Skeletal muscle satellite cell (primary cell): ENCODE measurements at regions not wholly inside any gene's neighbourhood (a gene's known extent, or its start where the extent isn't known, plus 50 kb on each side); places are given as distances from the start of the nearest gene placed in this dataset.

Experiments used
- H3K27me3 ChIP-seq: 2 replicates; pipeline ENCODE4 v1.7.0; 2013; ENCODE audit warnings: low read length; ENCODE audit not compliant: control insufficient read depth, insufficient read depth
- H3K36me3 ChIP-seq: 2 replicates; pipeline ENCODE4 v1.7.0; 2013; ENCODE audit warnings: mild to moderate bottlenecking, control low read depth, low read length; ENCODE audit not compliant: insufficient read depth
- H3K4me1 ChIP-seq: 2 replicates; pipeline ENCODE4 v1.7.0; 2013; ENCODE audit warnings: low read length; ENCODE audit not compliant: control insufficient read depth, insufficient read depth
- H3K4me2 ChIP-seq: 2 replicates; pipeline ENCODE4 v1.7.0; 2013; ENCODE audit warnings: mild to moderate bottlenecking, low read length
- H3K4me3 ChIP-seq: 2 replicates; pipeline ENCODE4 v1.7.0; 2013; ENCODE audit warnings: low read length
- H3K9ac ChIP-seq: 2 replicates; pipeline ENCODE4 v1.7.0; 2013; ENCODE audit warnings: mild to moderate bottlenecking, low read depth, low read length, moderate library complexity
- H3K9me3 ChIP-seq: replicated peaks from 2 replicates; pipeline ENCODE4 v1.7.0; 2013; ENCODE audit warnings: mild to moderate bottlenecking, control low read depth, low read length

DNA sequence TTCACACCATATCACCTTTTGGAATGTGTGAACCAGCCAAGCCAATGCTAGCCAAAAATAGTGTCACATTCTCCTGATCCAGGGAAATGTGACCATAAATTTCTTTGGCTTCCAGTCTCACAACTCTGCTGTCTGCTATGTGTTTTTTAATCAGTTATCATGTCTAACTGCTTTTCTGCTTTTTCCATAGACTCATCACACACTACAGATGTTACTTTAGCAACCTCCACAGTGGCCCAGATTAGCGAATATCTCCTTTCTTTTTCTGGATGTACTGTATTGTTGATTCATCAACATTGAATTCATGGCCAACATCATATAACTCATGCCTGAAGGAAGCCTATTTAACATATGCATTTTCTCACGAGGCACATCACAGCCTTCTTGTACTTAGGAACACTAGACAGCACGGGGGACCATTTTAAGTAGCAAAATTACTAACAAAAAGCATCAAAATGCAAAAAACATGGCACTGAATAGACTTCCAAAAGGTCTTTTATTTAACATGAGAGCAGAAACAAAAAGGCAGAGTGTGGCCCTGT, 73.1 kb upstream of the POU2AF2 start:
- Histone ChIP-seq H3K36me3 (no peaks in the 10 kb centered on the region), H3K4me3 (no peak overlapping the region), H3K9ac (no peak overlapping the region), H3K9me3 (no peaks in the 10 kb centered on the region), H3K4me1 (no peaks in the 10 kb centered on the region), H3K4me2 (no peak overlapping the region), H3K27me3 (no peaks in the 10 kb centered on the region)

DNA sequence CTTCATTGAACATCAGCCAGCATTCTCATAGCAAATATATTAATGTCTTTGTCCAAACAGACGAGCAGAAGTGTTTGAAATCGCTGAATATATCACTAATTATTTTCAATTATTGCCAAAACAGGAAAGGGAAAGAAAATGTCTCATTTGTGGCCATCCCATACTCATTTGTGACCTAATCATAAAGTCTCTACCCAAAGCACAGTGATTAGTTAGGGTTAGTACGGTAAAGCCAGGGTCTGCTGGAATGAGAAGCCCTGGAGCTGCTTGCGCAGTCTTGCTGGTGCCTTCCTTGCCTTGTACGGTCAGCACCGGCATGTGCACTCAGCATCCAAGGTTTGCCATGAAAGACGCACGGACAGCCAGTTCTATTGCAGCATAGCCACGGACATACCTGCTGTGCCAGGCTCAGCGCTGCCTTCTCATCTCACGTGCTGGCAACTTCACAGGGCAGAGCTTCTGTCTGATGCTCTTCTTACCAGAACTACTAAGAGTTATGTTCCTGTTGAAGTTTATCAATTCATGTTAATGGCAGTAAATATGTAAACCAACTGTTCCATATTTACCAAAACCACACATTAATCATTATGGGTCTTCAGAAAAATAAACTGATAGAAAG, 74.7 kb upstream of the POU2AF2 start:
- Histone ChIP-seq H3K4me2 (no peak overlapping the region), H3K36me3 (no peaks in the 10 kb centered on the region), H3K4me3 (no peak overlapping the region), H3K27me3 (no peaks in the 10 kb centered on the region), H3K4me1 (no peaks in the 10 kb centered on the region), H3K9ac (no peak overlapping the region), H3K9me3 (no peaks in the 10 kb centered on the region)

- no peak overlapping the region for H3K4me3 ChIP-seq
- H3K4me2 ChIP-seq = no peak overlapping the region
- no peaks in the 10 kb centered on the region for H3K27me3 ChIP-seq
- no peak overlapping the region for H3K9ac ChIP-seq
- H3K4me1 ChIP-seq = no peaks in the 10 kb centered on the region
- no peaks in the 10 kb centered on the region for H3K9me3 ChIP-seq
- no peaks in the 10 kb centered on the region for H3K36me3 ChIP-seq
Observed at GRCh38 chr11:111169367-111169766, 76.2 kb upstream of the POU2AF2 start.

- H3K4me3 ChIP-seq = no peak overlapping the region
- no peak overlapping the region for H3K9ac ChIP-seq
Observed at GRCh38 chr11:111168871-111169270, 76.7 kb upstream of the POU2AF2 start.

GRCh38 chr11:111167666-111168065, 77.9 kb upstream of the POU2AF2 start:
- H3K4me1 ChIP-seq = no peaks in the 10 kb centered on the region

More at GRCh38 chr11:111168871-111169270, 76.7 kb upstream of the POU2AF2 start:
- no peaks in the 10 kb centered on the region for H3K9me3 ChIP-seq
- no peak overlapping the region for H3K4me2 ChIP-seq
- H3K27me3 ChIP-seq = no peaks in the 10 kb centered on the region
- no peaks in the 10 kb centered on the region for H3K4me1 ChIP-seq
- no peaks in the 10 kb centered on the region for H3K36me3 ChIP-seq

GRCh38 chr11:111166598-111166997, 78.9 kb upstream of the POU2AF2 start:
- H3K27me3 ChIP-seq = no peaks in the 10 kb centered on the region
- no peak overlapping the region for H3K4me3 ChIP-seq
- H3K4me2 ChIP-seq = no peak overlapping the region
- no peaks in the 10 kb centered on the region for H3K9me3 ChIP-seq
- no peaks in the 10 kb centered on the region for H3K36me3 ChIP-seq
- no peak overlapping the region for H3K9ac ChIP-seq
- no peaks in the 10 kb centered on the region for H3K4me1 ChIP-seq

More at GRCh38 chr11:111167666-111168065, 77.9 kb upstream of the POU2AF2 start:
- no peak overlapping the region for H3K4me2 ChIP-seq
- no peaks in the 10 kb centered on the region for H3K9me3 ChIP-seq
- H3K27me3 ChIP-seq = no peaks in the 10 kb centered on the region
- no peak overlapping the region for H3K9ac ChIP-seq
- no peak overlapping the region for H3K4me3 ChIP-seq
- H3K36me3 ChIP-seq = no peaks in the 10 kb centered on the region

DNA sequence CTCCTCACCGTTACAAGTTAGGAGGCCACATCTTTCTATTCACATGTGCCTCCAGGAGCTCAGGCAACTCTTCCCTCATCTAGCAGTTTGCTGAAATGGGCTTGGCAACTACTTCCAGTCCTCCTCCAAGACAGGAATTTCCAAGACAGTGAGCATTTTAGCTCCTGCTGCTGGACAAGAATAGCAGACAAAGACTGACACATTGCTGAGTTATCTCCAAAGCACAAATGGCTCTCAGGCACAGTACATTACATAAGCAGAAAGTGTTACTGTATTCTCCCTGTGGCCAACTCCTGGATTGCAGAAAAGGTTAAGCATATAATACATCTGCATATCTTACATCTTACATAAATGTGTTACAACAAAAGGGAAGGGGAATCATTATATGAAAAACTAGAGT, 83.2 kb upstream of the POU2AF2 start:
- no peaks in the 10 kb centered on the region for H3K36me3 ChIP-seq
- no peaks in the 10 kb centered on the region for H3K4me1 ChIP-seq
- no peaks in the 10 kb centered on the region for H3K27me3 ChIP-seq

DNA sequence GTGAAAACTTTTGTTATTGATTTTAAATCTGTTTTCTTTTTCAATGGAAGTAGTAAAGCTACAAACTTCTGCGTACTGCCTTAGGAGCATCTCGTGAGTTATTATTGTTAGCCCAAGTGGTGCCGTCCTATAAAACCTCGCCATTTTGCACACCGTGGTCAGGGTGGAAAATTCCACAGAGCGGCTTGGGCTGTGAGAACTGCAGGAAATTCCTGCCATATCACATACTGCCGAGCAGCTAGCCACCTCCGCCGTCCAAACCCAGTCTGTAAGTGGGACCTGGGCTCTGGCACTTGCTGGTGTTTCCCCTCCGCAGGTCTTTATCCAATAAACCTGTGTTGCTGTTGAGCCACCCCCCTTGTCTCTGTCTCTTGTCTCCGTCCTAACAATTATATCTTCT, 88.0 kb upstream of the POU2AF2 start:
- H3K9ac ChIP-seq = no peak overlapping the region
- H3K9me3 ChIP-seq = no peaks in the 10 kb centered on the region
- no peaks in the 10 kb centered on the region for H3K27me3 ChIP-seq
- H3K36me3 ChIP-seq = no peaks in the 10 kb centered on the region
- no peaks in the 10 kb centered on the region for H3K4me1 ChIP-seq
- no peak overlapping the region for H3K4me2 ChIP-seq
- no peak overlapping the region for H3K4me3 ChIP-seq

More for the DNA sequence above, 83.2 kb upstream of the POU2AF2 start:
- Histone ChIP-seq H3K4me3 (no peak overlapping the region), H3K9ac (no peak overlapping the region), H3K4me2 (no peak overlapping the region), H3K9me3 (no peaks in the 10 kb centered on the region)

- no peaks in the 10 kb centered on the region for H3K27me3 ChIP-seq
- no peaks in the 10 kb centered on the region for H3K36me3 ChIP-seq
- no peak overlapping the region for H3K4me2 ChIP-seq
- no peak overlapping the region for H3K9ac ChIP-seq
- no peaks in the 10 kb centered on the region for H3K4me1 ChIP-seq
- H3K9me3 ChIP-seq = no peaks in the 10 kb centered on the region
- no peak overlapping the region for H3K4me3 ChIP-seq
Observed at GRCh38 chr11:111155021-111155420, 90.5 kb upstream of the POU2AF2 start.

DNA sequence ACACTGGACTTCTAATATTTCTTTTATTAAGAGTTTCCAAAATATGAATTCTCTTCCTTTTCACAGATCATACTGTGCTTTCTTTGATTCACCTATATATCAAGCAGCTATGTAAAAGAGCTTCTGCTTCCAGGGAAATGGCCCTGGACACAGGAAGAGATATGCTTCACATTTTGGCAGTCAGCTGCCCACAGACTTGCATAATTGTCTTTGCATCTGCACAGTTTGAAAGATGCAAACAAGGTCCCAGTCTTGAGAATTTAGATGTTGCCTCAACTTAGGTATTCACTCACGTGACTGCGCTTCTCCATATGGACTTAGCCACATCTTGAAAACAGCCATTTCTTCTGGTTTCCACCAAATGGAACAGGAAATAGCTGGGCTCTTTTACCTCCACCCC, 92.3 kb upstream of the POU2AF2 start:
- no peaks in the 10 kb centered on the region for H3K36me3 ChIP-seq
- H3K4me1 ChIP-seq = peaks cover 6% of the 10 kb centered on the region
- H3K9me3 ChIP-seq = no peaks in the 10 kb centered on the region
- no peak overlapping the region for H3K4me2 ChIP-seq
- no peak overlapping the region for H3K9ac ChIP-seq
- H3K4me3 ChIP-seq = no peak overlapping the region
- H3K27me3 ChIP-seq = no peaks in the 10 kb centered on the region

DNA sequence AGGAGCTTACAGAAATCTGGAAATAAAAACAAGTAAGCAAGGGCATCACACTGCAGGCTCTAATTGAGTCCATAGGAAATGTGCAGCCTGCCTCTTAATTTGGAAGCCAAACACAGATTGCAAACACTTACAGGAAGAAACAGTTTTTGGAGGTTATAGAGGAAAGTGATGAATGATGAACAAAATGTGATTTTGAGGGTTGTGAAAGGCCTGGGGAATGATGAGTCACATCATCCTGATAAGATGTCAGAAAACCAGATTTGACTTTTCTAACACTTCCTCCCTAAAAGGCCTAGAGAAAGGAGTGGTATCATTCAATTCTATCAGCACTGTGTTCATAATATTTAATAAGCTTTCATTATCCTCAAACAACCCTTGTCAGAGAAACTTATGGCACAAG, 96.6 kb upstream of the POU2AF2 start:
- peaks cover 6% of the 10 kb centered on the region for H3K4me1 ChIP-seq
- H3K9me3 ChIP-seq = no peaks in the 10 kb centered on the region
- no peaks in the 10 kb centered on the region for H3K27me3 ChIP-seq
- H3K4me2 ChIP-seq = no peak overlapping the region
- H3K4me3 ChIP-seq = no peak overlapping the region
- H3K36me3 ChIP-seq = no peaks in the 10 kb centered on the region
- no peak overlapping the region for H3K9ac ChIP-seq

GRCh38 chr11:111148121-111148520, 97.4 kb upstream of the POU2AF2 start:
- Histone ChIP-seq H3K36me3 (no peaks in the 10 kb centered on the region), H3K9me3 (no peaks in the 10 kb centered on the region), H3K4me1 (peaks cover 6% of the 10 kb centered on the region), H3K27me3 (no peaks in the 10 kb centered on the region), H3K4me2 (no peak overlapping the region), H3K9ac (no peak overlapping the region), H3K4me3 (no peak overlapping the region)
